HEK293 (cell line): ENCODE measurements at regions not wholly inside any gene's neighbourhood (a gene's known extent, or its start where the extent isn't known, plus 50 kb on each side); places are given as distances from the start of the nearest gene placed in this dataset.

Source experiments
- EGR2 ChIP-seq: fragments of 450-650 bp; formaldehyde crosslinking; IDR thresholded peaks from 2 replicates; pipeline ENCODE4 v1.5.1; 2016; ENCODE audit warnings: low read depth, missing biosample characterization, missing genetic modification characterization
- GLIS1 ChIP-seq: fragments of 450-650 bp; formaldehyde crosslinking; IDR thresholded peaks from 2 replicates; pipeline ENCODE4 v1.5.1; 2016; ENCODE audit warnings: missing biosample characterization, missing genetic modification characterization
- HOXD13 ChIP-seq: sonication (generic); formaldehyde crosslinking; IDR thresholded peaks from 2 replicates; pipeline ENCODE4 v1.8.0; 2022; ENCODE audit warnings: missing genetic modification reagents, borderline replicate concordance
- IKZF3 ChIP-seq: fragments of 450-650 bp; IDR thresholded peaks from 2 replicates; pipeline ENCODE4 v1.5.0; 2018; ENCODE audit warnings: missing biosample characterization, mild to moderate bottlenecking, missing genetic modification characterization, moderate library complexity
- KLF8 ChIP-seq: fragments of 450-650 bp; formaldehyde crosslinking; IDR thresholded peaks from 2 replicates; pipeline ENCODE4 v1.5.1; 2016; ENCODE audit warnings: missing biosample characterization, missing genetic modification characterization
- OSR2 ChIP-seq: fragments of 450-650 bp; formaldehyde crosslinking; IDR thresholded peaks from 2 replicates; pipeline ENCODE4 v1.5.1; 2016; ENCODE audit warnings: missing biosample characterization, missing genetic modification characterization
- PRDM1 ChIP-seq: fragments of 450-650 bp; formaldehyde crosslinking; IDR thresholded peaks from 2 replicates; pipeline ENCODE4; 2016; ENCODE audit warnings: missing biosample characterization, missing genetic modification characterization
- SP3 ChIP-seq: fragments of 450-650 bp; formaldehyde crosslinking; IDR thresholded peaks from 2 replicates; pipeline ENCODE4 v1.5.1; 2016; ENCODE audit warnings: missing biosample characterization, missing genetic modification characterization
- SP7 ChIP-seq: fragments of 450-650 bp; formaldehyde crosslinking; IDR thresholded peaks from 2 replicates; pipeline ENCODE4 v1.5.1; 2016; ENCODE audit warnings: missing biosample characterization, missing genetic modification characterization
- WT1 ChIP-seq: fragments of 450-650 bp; formaldehyde crosslinking; IDR thresholded peaks from 2 replicates; pipeline ENCODE4 v1.5.1; 2016; ENCODE audit warnings: missing biosample characterization, missing genetic modification characterization
- ZBTB11 ChIP-seq: fragments of 450-650 bp; formaldehyde crosslinking; conservative IDR thresholded peaks from 2 replicates; pipeline ENCODE4 v1.5.1; 2016; ENCODE audit warnings: low read depth, missing biosample characterization, missing genetic modification characterization
- ZBTB17 ChIP-seq: fragments of 450-650 bp; formaldehyde crosslinking; IDR thresholded peaks from 2 replicates; pipeline ENCODE4 v1.5.1; 2016; ENCODE audit warnings: missing biosample characterization, missing genetic modification characterization
- ZBTB21 ChIP-seq: fragments of 450-650 bp; formaldehyde crosslinking; IDR thresholded peaks from 2 replicates; pipeline ENCODE4 v1.5.1; 2017; ENCODE audit warnings: missing biosample characterization, missing genetic modification characterization
- ZBTB26 ChIP-seq: fragments of 450-650 bp; formaldehyde crosslinking; optimal IDR thresholded peaks from 2 replicates; pipeline ENCODE3; 2016; ENCODE audit warnings: missing biosample characterization, mild to moderate bottlenecking, missing genetic modification characterization
- ZBTB48 ChIP-seq: fragments of 450-650 bp; formaldehyde crosslinking; IDR thresholded peaks from 2 replicates; pipeline ENCODE4 v1.5.1; 2016; ENCODE audit warnings: missing biosample characterization, missing genetic modification characterization
- ZBTB8A ChIP-seq: fragments of 450-650 bp; formaldehyde crosslinking; IDR thresholded peaks from 2 replicates; pipeline ENCODE4 v1.5.1; 2016; ENCODE audit warnings: missing biosample characterization, missing genetic modification characterization
- ZFP69B ChIP-seq: fragments of 450-650 bp; formaldehyde crosslinking; IDR thresholded peaks from 2 replicates; pipeline ENCODE4 v1.5.1; 2016; ENCODE audit warnings: missing biosample characterization, missing genetic modification characterization
- ZNF146 ChIP-seq: fragments of 450-650 bp; formaldehyde crosslinking; IDR thresholded peaks from 2 replicates; pipeline ENCODE4 v1.5.1; 2016; ENCODE audit warnings: missing biosample characterization, missing genetic modification characterization
- ZNF174 ChIP-seq: fragments of 450-650 bp; formaldehyde crosslinking; IDR thresholded peaks from 2 replicates; pipeline ENCODE4 v1.5.0; 2017; ENCODE audit warnings: missing biosample characterization, mild to moderate bottlenecking, missing genetic modification characterization
- ZNF248 ChIP-seq: fragments of 450-650 bp; formaldehyde crosslinking; IDR thresholded peaks from 2 replicates; pipeline ENCODE4 v1.5.1; 2017; ENCODE audit warnings: missing biosample characterization, missing genetic modification characterization
- ZNF335 ChIP-seq: fragments of 450-650 bp; formaldehyde crosslinking; conservative IDR thresholded peaks from 2 replicates; pipeline ENCODE4 v1.5.1; 2016; ENCODE audit warnings: missing biosample characterization, missing genetic modification characterization
- ZNF394 ChIP-seq: fragments of 450-650 bp; formaldehyde crosslinking; IDR thresholded peaks from 2 replicates; pipeline ENCODE4 v1.5.1; 2016; ENCODE audit warnings: missing biosample characterization, missing genetic modification characterization, mild to moderate bottlenecking, moderate library complexity, borderline replicate concordance
- ZNF416 ChIP-seq: fragments of 450-650 bp; formaldehyde crosslinking; IDR thresholded peaks from 2 replicates; pipeline ENCODE4 v1.5.1; 2016; ENCODE audit warnings: missing biosample characterization, missing genetic modification characterization
- ZNF423 ChIP-seq: fragments of 450-650 bp; formaldehyde crosslinking; IDR thresholded peaks from 2 replicates; pipeline ENCODE4 v1.5.1; 2016; ENCODE audit warnings: missing biosample characterization, missing genetic modification characterization
- ZNF501 ChIP-seq: fragments of 450-650 bp; formaldehyde crosslinking; IDR thresholded peaks from 2 replicates; pipeline ENCODE4 v1.5.1; 2016; ENCODE audit warnings: missing biosample characterization, missing genetic modification characterization
- ZNF513 ChIP-seq: fragments of 450-650 bp; IDR thresholded peaks from 2 replicates; pipeline ENCODE4 v1.5.1; 2018; ENCODE audit warnings: missing biosample characterization, missing genetic modification characterization
- ZNF555 ChIP-seq: fragments of 450-650 bp; formaldehyde crosslinking; conservative IDR thresholded peaks from 2 replicates; pipeline ENCODE4 v1.5.1; 2017; ENCODE audit warnings: missing biosample characterization, mild to moderate bottlenecking, missing genetic modification characterization, inconsistent platforms
- ZNF561 ChIP-seq: fragments of 450-650 bp; IDR thresholded peaks from 2 replicates; pipeline ENCODE4 v1.5.1; 2018; ENCODE audit warnings: missing biosample characterization, missing genetic modification characterization, borderline replicate concordance
- ZNF670 ChIP-seq: fragments of 450-650 bp; formaldehyde crosslinking; IDR thresholded peaks from 2 replicates; pipeline ENCODE4 v1.5.1; 2016; ENCODE audit warnings: missing biosample characterization, missing genetic modification characterization, low read depth
- ZNF692 ChIP-seq: fragments of 450-650 bp; formaldehyde crosslinking; IDR thresholded peaks from 2 replicates; pipeline ENCODE4 v1.5.1; 2016; ENCODE audit warnings: missing biosample characterization, missing genetic modification characterization
- ZNF785 ChIP-seq: fragments of 450-650 bp; formaldehyde crosslinking; IDR thresholded peaks from 2 replicates; pipeline ENCODE4 v1.5.1; 2016; ENCODE audit warnings: missing biosample characterization, missing genetic modification characterization
- ZSCAN23 ChIP-seq: fragments of 450-650 bp; formaldehyde crosslinking; IDR thresholded peaks from 2 replicates; pipeline ENCODE4 v1.5.1; 2016; ENCODE audit warnings: missing biosample characterization, missing genetic modification characterization
- ZSCAN4 ChIP-seq: fragments of 450-650 bp; formaldehyde crosslinking; IDR thresholded peaks from 2 replicates; pipeline ENCODE4 v1.5.1; 2017; ENCODE audit warnings: missing biosample characterization, missing genetic modification characterization

GRCh38 chr12:54126029-54126695, 62.6 kb downstream of the SMUG1 start (continued):
- TF ChIP-seq ZNF423 (tag by site-specific recombination) (no peak), SP7 (tag by site-specific recombination) (peak; percentile 65; the same call in 1 of the 2 replicates), GLIS1 (tag by site-specific recombination) (peak; percentile 78), HOXD13 (no peak), ZNF335 (tag by site-specific recombination) (peak; percentile 77), EGR2 (tag by site-specific recombination) (0 out of 2 replicates have a peak, but pooled peaks have one; percentile 27), ZBTB17 (peak; percentile 56; the same call in 1 of the 2 replicates), ZNF394 (tag by site-specific recombination) (peak; percentile 13; the same call in 1 of the 2 replicates), ZNF561 (tag by site-specific recombination) (peak; percentile 60), ZNF146 (tag by site-specific recombination) (no peak; the same call in 1 of the 2 replicates), PRDM1 (tag by site-specific recombination) (peak; percentile 69), ZBTB8A (peak; percentile 86), WT1 (tag by site-specific recombination) (peak; percentile 63), ZNF785 (tag by site-specific recombination) (no peak), SP3 (peak; percentile 80), ZNF670 (tag by site-specific recombination) (no peak), ZNF416 (no peak), ZNF174 (tag by site-specific recombination) (no peak), ZNF555 (tag by site-specific recombination) (no peak), IKZF3 (peak; percentile 57), ZNF513 (tag by site-specific recombination) (no peak), ZBTB48 (tag by site-specific recombination) (peak; percentile 100), ZNF248 (tag by site-specific recombination) (no peak), OSR2 (no peak), ZBTB26 (peak; percentile 33), KLF8 (tag by site-specific recombination) (peak; percentile 81), ZNF692 (peak; percentile 50), ZSCAN23 (tag by site-specific recombination) (no peak), ZFP69B (tag by site-specific recombination) (peak; percentile 32; the same call in 1 of the 2 replicates), ZBTB11 (tag by site-specific recombination) (peak; percentile 95), ZNF501 (tag by site-specific recombination) (peak; percentile 26; the same call in 1 of the 2 replicates), ZSCAN4 (tag by site-specific recombination) (0 out of 2 replicates have a peak, but pooled peaks have one; percentile 12), ZBTB21 (tag by site-specific recombination) (0 out of 2 replicates have a peak, but pooled peaks have one; percentile 16)
